Neutrophil (primary cell): ENCODE measurements at regions not wholly inside any gene's neighbourhood (a gene's known extent, or its start where the extent isn't known, plus 50 kb on each side); places are given as distances from the start of the nearest gene placed in this dataset.
"Not testable (repeated sequence)": the region's sequence is repeated elsewhere in the genome, so short reads cannot be mapped to it uniquely, and the experiment has no call there.

Experiments used
- H3K27ac ChIP-seq: fragments of 200-600 bp; sonication (generic); 2 replicates; pipeline ENCODE4 v1.5.1; 2016; ENCODE audit warnings: mild to moderate bottlenecking, moderate library complexity
- H3K27me3 ChIP-seq: fragments of 200-600 bp; sonication (generic); 2 replicates; pipeline ENCODE4 v1.6.0; 2016; ENCODE audit warnings: mild to moderate bottlenecking
- H3K36me3 ChIP-seq: fragments of 200-600 bp; sonication (generic); 2 replicates; pipeline ENCODE4 v1.5.1; 2017
- H3K4me1 ChIP-seq, 2 experiments: fragments of 200-600 bp in 1 of 2; sonication (generic) in 1 of 2; 1 replicate in 1 of 2; 2 replicates in 1 of 2; pipeline versions ENCODE4 v1.5.1 to v1.6.1; 2013 to 2016; ENCODE audit warnings: low read depth in 1 of 2, low read length in 1 of 2, mild to moderate bottlenecking in 1 of 2, moderate library complexity in 1 of 2; ENCODE audit not compliant: control insufficient read depth in 1 of 2, insufficient read depth in 1 of 2
- H3K4me3 ChIP-seq, 2 experiments: fragments of 200-600 bp in 1 of 2; sonication (generic) in 1 of 2; 1 replicate in 1 of 2; 2 replicates in 1 of 2; pipeline ENCODE4 v1.5.1; 2013 to 2016; ENCODE audit warnings: low read depth in 1 of 2, low read length in 1 of 2, mild to moderate bottlenecking in 1 of 2, moderate library complexity in 1 of 2
- H3K9me3 ChIP-seq: fragments of 200-600 bp; sonication (generic); 2 replicates; pipeline ENCODE4 v1.5.1; 2016
- CTCF ChIP-seq: fragments of 200-600 bp; sonication (generic); IDR thresholded peaks from 2 replicates; pipeline ENCODE4 v1.5.1; 2016; ENCODE audit warnings: antibody characterized with exemption

- H3K9me3 ChIP-seq, result no peaks in the 10 kb centered on the region
- H3K27ac ChIP-seq, result no peak overlapping the region
- H3K4me3 ChIP-seq, result no peak overlapping the region
- H3K27me3 ChIP-seq, result no peaks in the 10 kb centered on the region
- H3K4me1 ChIP-seq, result no peaks in the 10 kb centered on the region
- TF ChIP-seq CTCF, result no peak
- H3K36me3 ChIP-seq, result no peaks in the 10 kb centered on the region
Observed at GRCh38 chr6:15183979-15184378, 61.9 kb upstream of the JARID2 start.

GRCh38 chr6:15184441-15184861 lies 61.4 kb upstream of the JARID2 start:
- H3K27me3 ChIP-seq, result no peaks in the 10 kb centered on the region
- no peak overlapping the region for H3K27ac ChIP-seq

GRCh38 chr6:15185111-15185510 lies 60.8 kb upstream of the JARID2 start:
- not testable (repeated sequence) for H3K4me1 ChIP-seq, H3K9me3 ChIP-seq, H3K4me3 ChIP-seq, H3K27me3 ChIP-seq, H3K27ac ChIP-seq, H3K36me3 ChIP-seq

More at GRCh38 chr6:15184441-15184861, 61.4 kb upstream of the JARID2 start:
- Histone ChIP-seq H3K9me3 (no peaks in the 10 kb centered on the region), H3K4me1 (no peaks in the 10 kb centered on the region), H3K4me3 (no peak overlapping the region), H3K36me3 (no peaks in the 10 kb centered on the region)
- no peak for TF ChIP-seq CTCF

- H3K4me3 ChIP-seq, H3K27me3 ChIP-seq, H3K9me3 ChIP-seq, H3K36me3 ChIP-seq: not testable (repeated sequence)
- Histone ChIP-seq H3K4me1 (peaks cover 22 to 24% of the 10 kb centered on the region in 2 experiments), H3K27ac (peak overlapping the region; percentile 80)
Observed at GRCh38 chr6:15193451-15193850, 52.4 kb upstream of the JARID2 start.

GRCh38 chr6:15194453-15194852 lies 51.4 kb upstream of the JARID2 start:
- H3K36me3 ChIP-seq, result no peaks in the 10 kb centered on the region
- no peaks in the 10 kb centered on the region for H3K9me3 ChIP-seq
- H3K4me3 ChIP-seq, result peak overlapping the region; percentile 16 to 29
- peaks cover 22 to 24% of the 10 kb centered on the region in 2 experiments for H3K4me1 ChIP-seq
- no peaks in the 10 kb centered on the region for H3K27me3 ChIP-seq
- peak overlapping the region; percentile 80 for H3K27ac ChIP-seq
- no peak for TF ChIP-seq CTCF
